Stimulated activated CD4-positive, alpha-beta T cell treated with anti-CD3 and anti-CD28 coated beads, TNF-alpha, amount 100 ng/mL, for 48 hours (primary cell): ENCODE measurements at regions not wholly inside any gene's neighbourhood (a gene's known extent, or its start where the extent isn't known, plus 50 kb on each side); places are given as distances from the start of the nearest gene placed in this dataset.

Source experiments
- DNase-seq, 3 donors: peaks; one replicate each; pipeline ENCODE4 v3.0.0-alpha.2; 2020; ENCODE audit warnings: low read depth in 3 of 3

DNA sequence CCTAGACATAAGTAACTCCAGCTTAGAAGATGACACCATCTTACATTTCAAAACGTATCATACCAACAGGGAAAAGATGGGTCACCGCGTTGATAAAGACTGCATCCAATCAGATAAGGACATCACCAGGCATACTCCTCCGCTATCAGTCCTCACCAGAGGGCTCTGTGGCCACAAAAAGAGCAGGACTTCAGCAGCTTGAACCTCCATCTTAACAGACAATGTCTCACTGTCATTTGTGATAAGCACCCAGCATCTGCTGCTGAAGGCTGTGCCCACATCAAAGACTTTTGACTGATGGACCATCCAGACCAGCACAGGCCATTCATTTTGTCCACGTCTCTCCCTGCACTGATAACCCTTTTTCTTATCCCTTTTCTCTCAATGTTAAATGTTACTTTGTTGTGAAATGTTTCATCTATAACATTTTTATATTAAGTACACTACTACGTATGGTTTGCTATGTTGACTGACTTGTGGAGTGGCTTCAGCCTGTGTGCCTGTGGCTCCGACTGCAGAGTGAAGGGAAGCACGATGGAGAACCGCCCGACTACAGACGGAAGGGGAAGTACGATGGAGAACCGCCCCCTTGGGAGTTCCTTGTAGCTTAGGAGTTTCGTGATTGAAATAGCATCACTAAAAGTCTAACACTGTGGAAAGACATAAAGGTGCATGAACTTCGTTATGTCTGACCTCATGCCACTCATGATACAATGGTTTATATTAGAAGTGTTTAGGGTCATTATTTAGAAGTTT lies 595.4 kb upstream of the AGA start:
- DNase-seq = no peak

DNA sequence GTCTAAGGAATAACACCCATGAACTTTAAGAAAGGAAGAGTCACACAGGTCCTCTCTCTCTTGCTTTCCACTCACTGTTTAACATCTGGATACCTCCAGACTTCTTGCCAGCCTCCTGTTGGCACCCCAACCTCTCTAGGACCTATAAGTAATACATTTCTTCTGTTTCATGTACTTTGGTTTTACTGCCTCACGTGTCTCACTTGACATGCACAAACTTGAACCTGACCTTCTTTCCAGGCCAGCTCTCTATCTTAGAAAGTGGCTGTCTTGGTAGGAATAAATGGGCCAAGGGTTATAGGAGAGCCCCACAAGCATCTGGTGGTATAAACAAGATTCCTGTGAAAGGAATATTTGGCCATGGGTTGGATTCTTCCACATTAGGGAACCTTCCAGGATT lies 614.8 kb upstream of the AGA start:
- DNase-seq = no peak

DNA sequence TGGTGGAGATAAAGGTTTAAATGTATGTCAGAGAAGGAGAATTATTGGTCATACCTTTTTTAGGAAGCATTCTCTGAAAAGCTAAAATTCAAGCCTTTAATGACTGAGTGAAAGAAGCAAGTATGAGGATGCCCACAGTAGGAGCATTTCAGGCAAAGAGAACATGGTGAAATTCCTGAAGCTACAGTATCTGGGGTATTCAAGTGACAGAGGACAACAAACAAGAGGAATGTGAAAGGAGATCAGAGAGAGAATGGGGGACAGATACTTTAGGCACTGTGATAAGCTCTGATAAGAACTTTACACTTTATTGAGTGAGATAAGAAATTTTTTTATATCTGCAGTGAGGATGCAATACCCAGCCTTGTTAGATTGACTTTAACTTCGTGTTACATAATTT lies 621.3 kb upstream of the AGA start:
- no peak for DNase-seq

DNA sequence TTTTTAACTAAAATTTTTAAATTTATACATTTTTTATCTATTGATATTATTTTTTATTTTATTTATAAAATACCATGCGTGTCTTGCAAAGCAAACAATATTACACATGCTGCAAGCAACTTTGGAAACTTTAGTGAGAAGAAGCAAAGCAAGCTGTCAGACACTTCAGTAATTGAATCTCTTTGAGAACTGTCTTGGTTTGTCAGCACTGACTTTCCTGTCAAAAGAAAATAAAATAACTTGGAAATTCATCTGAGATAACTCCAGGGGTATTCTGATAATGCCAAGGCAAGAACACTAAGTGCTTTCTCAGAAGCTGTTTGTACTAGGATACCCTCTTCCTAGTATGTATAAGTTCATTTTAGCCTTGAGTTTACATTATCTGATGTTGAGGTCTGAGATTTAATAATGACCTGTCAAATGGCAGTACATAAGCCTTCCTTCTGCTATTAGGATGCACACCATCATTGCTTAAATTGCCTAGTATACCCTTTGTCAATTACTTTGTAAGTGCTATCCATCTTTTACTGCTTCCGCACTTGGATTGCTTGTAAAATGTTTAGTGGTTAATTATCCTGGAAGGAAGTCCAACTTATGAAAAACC lies 624.2 kb upstream of the AGA start:
- DNase-seq = no peak

DNA sequence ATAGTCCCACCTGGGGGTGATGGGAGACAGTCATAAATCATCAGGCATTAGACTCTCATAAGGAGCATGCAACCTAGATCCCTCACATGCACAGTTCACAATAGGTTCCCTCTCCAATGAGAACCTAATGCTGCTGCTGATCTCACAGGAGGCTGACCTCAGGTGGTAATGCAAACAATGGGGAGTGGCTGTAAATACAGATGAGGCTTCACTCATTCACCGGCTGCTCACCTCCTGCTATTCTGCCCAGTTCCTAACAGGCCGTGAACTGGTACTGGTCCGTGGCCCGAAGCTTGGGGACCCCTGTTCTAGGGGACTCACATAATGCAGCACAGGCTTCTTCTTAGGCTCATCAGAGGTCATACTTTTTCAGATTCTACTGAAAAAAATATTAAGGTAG lies 625.9 kb upstream of the AGA start:
- no peak for DNase-seq

DNA sequence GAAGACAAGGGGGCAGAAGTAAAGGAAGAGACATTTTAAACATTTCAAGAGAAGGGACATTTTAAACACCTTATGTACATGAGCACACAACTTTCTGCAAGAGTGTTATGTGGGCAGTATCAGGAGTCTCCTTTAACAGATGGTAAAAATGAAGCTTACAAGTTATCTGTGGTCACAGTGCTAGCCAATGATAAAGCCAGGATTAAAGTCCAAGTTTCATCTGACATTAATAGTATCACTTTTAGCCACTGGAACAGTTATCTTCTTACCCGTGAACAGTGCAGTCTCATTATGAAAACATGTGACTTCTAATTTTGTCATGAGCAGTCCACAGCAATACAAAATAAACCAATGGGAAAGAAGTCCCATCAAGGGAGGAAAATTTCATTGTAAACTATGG lies 627.9 kb upstream of the AGA start:
- DNase-seq = no peak

DNA sequence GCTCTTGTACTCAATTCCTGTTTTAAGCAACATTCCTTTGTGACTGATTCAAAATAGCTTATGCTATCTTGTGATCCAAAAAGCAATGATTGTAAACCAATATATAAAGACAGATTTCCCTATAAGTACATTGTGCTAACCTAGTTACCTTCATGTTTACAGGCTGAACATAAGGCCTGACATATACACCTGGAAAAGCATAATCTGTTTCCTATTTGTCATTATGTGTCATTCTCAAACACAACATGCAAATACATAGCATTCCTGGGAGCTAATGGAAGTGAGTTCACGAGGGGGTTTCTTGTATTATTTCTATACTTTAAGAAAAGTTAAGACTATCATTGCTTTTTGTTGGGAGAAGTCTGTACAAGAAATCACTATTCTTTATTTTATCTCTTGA lies 638.1 kb upstream of the AGA start:
- DNase-seq = no peak

DNA sequence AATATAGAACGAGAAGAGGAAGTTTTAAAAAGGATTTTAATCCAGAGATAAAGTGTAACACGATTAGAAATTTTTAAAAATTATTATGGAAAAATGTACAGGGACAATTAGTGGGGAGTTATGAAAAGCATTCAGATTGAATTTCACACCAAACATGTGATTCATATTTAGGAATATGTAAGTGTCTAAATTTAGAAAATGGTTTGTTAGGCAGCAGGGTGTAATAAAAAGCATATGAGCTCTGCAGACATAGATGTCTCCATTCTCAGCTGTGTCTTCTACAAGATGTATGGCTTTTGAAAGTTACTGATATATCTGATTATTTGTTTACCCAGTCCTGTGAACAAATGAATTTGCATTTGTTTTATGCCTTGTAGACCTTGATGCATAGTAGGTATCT lies 638.9 kb upstream of the AGA start:
- no peak for DNase-seq

DNA sequence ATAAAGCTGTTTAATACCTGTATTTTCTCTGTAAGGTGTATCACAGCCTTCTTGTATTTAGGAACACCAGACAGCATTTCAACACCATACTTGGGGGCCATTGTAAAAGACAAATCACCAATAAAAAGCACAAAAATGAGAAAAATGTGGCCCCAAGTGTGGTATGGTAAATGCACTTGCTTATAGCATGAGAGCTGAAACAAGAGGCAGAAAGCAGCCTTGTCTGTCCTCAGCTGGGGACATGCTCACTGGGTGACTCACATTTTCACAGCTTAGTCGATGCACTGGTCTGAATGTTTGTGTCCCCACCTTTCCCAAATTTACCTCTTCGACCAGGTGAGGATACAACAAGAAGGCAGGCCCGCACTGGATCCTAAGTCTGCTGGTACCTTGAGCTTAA lies 639.7 kb upstream of the AGA start:
- DNase-seq = no peak

DNA sequence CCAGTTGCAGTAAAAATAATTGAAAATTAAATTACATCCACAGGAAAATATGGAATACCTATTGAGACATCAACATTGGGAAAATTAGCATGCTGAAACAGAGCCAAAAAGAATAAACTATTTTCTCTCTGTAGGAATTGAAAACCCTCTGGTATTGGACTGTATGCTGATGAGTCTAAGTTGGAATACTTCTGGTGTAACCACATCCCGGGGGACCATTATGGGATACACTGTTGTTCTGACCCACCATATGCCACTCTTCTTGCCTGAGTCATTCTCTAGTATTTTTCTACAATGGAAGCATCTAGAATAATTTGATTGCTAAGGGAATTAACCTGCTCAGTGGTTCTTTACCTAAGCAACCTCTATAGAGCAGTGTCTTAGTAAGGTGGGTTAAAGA lies 640.7 kb upstream of the AGA start:
- DNase-seq = no peak

DNA sequence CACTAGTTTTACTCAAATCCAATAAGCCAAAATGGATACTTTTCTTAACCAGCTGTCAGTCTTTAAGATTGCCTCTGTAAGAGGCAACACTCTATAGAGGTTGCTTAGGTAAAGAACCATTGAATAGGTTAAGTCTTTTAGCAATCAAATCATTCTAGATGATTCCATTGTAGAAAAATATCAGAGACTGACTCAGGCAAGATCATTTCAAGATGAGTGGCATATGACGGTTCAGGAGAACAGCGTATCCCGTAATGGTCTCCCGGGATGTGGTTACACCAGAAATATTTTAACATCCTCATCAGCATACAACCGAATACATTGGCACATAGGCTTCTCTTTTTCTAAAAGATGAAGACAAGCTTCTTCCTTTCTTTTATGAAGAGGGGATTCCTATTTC lies 641.7 kb upstream of the AGA start:
- no peak for DNase-seq

DNA sequence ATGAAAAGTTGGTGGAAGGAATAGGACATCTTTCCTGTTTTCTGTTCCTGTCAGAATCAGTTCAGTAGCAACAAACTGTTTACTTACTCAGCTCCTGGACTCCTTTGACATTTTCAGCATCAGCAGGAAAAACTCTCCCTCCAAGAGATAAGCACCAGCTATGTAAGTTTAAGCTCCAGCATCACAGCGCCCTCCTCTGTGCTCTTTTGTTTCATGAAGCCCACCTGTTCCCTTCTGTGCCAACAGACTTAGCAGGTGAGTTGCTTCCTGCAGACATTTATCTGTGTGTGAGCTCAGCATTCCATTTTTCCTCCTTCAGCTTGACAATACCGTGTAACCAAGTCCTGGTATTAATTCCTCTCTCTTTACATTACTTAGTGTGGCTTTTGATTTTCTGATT lies 644.1 kb upstream of the AGA start:
- no peak for DNase-seq

DNA sequence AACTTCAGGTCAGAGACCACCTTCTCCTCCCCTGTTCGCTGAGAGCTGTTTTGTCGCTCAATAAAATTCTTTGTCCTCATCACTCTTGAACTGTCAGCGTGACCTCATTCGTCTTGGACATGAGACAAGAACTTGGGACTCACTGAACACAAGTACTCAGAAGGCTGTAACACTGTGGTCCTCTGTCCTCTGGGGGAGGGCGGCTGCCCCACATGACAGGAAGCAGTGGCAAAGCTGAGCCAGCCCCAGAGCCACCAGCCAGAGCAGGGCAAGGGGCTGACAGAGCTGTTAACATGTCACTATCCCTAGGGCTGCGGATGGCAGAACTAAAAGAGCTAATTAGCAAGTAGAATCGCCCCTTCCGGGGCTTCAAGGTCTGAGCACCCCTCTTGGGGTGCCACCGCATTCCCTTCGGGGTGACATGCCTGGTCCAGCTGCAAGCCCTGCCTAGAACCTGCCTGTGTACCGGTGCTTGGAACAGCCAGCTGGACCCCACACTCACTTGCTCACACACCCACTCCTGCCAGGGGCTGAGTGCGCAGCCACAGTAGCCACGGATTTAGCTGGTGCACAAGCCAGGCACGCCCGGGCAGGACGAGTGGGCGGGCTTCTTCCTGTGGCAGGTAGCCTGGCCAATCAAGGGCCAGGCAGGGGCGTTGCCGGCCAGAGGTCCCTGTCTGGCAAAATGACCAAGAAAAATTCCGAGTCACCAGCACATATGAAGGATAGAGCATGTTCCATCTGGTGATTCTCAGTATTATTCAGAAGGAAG lies 648.6 kb upstream of the AGA start:
- no peak for DNase-seq

DNA sequence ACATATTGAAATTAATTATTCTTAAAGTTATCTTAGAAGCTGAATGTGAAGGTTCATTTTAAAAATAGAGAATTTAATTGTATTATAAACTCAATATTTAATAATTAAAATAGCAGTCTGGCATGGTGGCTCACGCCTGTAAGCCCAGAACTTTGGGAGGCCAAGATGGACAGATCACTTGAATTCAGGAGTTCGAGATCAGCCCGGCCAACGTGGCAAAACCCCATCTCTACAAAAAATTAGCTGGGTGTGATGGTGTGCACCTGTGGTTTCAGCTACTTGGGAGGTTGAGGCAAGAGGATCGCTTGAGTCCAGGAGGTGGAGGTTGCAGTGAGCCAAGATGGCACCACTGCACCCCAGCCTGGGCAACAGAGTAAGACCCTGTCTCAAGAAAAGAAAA lies 659.9 kb upstream of the AGA start:
- DNase-seq = no peak

DNA sequence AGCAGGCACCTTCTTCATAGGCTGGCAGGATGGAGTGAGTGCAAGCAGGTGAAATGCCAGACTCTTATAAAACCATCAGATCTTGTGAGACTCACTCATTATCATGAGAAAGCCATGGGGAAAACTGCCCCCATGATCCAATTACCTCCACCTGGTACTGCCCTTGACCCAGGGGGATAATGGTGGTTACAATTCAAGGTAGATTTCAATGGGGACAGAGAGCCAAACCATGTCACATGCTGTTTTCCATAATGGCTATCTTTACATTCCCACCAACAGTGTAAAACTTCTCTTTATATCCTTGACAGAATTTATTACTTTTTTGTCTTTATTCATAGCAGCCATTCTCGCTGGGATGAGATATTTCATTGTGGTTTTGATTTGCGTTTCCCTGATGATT lies 663.0 kb upstream of the AGA start:
- no peak for DNase-seq

DNA sequence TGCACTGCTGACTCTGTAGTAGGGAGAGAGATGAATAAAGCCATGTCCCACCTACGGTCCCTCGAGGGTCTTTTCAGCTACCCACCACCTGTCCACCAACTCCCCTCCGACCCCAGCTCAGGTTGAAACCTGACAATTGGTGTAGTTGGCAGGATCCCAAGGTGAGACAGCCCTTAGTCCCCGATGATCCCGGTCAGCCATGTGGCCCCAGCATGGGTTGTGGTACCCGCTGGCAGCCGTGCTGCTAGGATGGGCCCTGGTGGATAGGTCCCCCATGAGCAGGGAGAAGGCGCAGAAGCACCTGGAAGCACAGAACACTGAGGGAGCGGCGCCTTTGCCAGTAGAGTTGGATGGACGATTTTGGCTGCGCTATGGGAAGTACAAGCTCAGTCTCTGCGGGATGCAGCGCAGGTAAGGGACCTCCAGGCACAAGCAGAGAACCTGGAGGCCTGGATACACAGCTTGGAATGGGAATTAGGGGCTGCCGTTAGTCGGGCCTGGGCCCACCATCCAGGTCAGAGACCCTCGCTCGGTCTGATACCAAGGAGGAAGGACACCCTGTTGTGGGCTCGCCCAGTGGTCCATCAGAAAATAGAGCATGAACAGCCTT lies 694.6 kb upstream of the AGA start:
- DNase-seq = no peak

DNA sequence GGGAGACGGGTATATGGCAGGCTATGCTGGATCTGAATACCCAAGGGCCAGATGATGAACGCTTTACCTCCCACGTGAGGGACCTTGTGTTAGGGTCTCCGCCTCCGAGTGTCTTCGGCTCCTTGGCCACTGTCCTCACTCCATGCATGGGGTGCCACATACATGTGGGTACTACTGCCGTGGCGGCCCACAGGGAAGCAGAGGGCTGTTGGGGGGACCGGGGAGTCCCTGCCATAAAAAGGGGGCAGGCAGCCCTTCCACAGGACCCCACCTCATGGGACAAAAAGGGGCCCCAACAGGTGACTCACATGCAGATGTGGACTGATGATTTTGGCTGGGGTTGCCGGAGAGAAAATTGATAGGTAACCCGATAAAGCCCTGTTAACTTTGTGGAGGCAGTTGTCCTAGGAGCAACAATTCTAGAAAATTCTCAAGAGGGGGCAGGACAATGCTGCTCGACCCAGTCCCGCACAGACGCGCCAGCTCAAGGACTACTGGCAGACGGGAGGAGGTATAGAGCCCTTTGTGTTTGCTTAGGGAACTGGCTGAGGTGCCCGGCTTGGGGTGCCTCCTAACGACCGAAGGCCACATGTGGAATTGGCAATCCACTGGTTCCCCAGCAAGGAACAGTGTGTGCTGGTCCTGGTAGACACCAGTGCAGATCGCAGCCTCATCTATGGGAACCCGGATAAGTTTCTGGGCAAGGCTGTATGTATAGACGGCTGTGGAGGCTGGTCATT lies 695.7 kb upstream of the AGA start:
- no peak for DNase-seq

DNA sequence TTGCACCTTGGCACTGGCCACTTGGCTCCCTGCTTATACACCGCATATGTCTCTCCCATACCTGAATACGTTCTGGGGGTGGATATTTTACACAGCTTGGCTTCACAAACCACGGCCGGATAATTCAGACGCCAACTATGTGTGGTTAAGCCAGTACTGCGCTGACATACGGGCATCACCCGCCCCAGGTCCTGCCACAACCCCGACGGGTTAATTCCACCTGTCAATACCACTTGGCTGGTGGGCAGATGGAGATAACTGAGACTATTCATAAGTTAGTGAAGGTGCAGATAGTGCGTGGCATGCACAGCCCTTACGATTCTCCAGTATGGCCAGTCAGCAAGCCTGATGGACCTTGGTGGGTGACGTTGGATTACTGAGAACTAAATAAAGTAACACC lies 696.3 kb upstream of the AGA start:
- no peak for DNase-seq

DNA sequence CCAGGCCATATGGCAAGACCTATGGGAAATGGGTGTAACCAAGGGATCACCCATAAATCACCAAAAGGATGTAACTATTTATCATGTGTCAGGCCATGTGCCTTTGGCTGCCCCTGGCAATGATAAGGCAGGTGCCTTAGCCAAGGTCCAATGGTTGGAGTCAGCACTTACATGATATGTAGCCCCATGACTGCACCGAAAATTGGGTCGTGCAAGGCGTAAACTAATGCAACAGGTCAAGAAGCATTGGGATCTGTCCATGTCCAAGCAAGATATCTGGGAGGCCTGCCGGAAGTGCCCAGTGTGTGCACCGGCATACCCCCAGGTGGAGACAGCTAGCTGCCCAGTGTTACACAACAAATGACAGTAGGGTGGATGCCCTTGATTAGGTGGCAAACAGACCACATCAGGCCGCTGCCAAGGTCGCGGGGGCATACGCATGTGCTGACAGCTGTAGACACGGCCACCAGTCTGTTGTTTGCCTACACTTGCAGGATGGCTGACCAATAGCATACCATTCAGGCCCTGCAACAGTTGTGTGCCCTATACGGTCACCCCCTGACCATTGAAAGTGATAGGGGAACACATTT lies 698.2 kb upstream of the AGA start:
- DNase-seq = no peak

DNA sequence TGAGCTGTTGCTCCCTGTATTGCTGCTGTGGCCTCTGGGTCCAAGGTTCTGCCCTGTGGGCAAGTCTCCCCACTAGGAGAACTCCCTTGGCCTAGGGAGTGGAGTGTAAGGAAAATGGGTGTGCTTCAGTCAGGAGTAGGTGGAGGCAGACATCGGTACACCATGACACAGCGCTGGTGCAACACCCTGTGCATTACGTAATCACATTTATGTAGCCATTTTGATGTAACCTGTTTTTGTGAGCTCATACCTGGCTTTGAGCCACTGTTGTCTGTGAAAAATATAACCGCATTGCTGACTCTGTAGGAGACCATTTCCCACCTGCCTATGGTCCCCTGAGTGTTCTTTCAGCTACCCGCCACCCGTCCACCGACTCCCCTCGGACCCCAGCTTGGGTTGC lies 700.5 kb upstream of the AGA start:
- no peak for DNase-seq

DNA sequence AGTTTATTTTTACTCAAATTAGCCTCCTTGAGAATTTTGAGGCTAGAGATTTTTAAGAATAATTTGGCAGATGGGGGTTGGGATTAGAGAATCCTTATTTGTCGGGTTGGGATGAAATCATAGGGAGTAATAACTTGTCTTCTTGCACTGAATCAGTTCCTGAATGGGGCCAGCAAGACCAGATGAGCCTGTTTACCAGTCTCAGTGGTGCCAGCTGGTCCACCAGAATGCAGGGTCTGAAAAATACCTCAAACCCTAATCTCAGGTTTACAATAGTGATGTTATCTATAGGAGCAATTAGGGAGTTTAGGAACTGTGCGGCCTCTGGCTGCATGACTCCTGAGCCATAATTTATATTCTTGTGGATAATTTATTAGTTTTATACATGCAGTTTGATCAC lies 705.9 kb upstream of the AGA start:
- DNase-seq = no peak
